Activated gamma-delta T cell treated with Interleukin-2 at 50 U/mL for 16 hours (primary cell): ENCODE measurements at regions not wholly inside any gene's neighbourhood (a gene's known extent, or its start where the extent isn't known, plus 50 kb on each side); places are given as distances from the start of the nearest gene placed in this dataset.
A peak's percentile ranks its signal among the peaks of the same experiment; 100 is the strongest.
"Not testable (repeated sequence)": the region's sequence is repeated elsewhere in the genome, so short reads cannot be mapped to it uniquely, and the experiment has no call there.

Experiments
- DNase-seq: peaks from one replicate; pipeline ENCODE4 v3.0.0-alpha.2; 2020

- not testable (repeated sequence) for DNase-seq
Observed at GRCh38 chr4:9110700-9111099, 59.5 kb upstream of the FAM90A26 start.

- DNase-seq: not testable (repeated sequence)
Observed at GRCh38 chr4:9103148-9103524, 67.1 kb upstream of the FAM90A26 start.

- DNase-seq: not testable (repeated sequence)
Observed at GRCh38 chr4:9102471-9103147, 67.6 kb upstream of the FAM90A26 start.

- not testable (repeated sequence) for DNase-seq
Observed at GRCh38 chr4:9096330-9096729, 73.9 kb upstream of the FAM90A26 start.

- not testable (repeated sequence) for DNase-seq
Observed at GRCh38 chr4:9078796-9079195, 91.4 kb upstream of the FAM90A26 start.

GRCh38 chr4:9076974-9077373 lies 93.2 kb upstream of the FAM90A26 start:
- not testable (repeated sequence) for DNase-seq

- DNase-seq: not testable (repeated sequence)
Observed at GRCh38 chr4:9076486-9076885, 93.7 kb upstream of the FAM90A26 start.

GRCh38 chr4:9073371-9073770 lies 96.8 kb upstream of the FAM90A26 start:
- not testable (repeated sequence) for DNase-seq

GRCh38 chr4:9072521-9073220 lies 97.5 kb upstream of the FAM90A26 start:
- not testable (repeated sequence) for DNase-seq

GRCh38 chr4:9067923-9068322 lies 102.3 kb upstream of the FAM90A26 start:
- DNase-seq: not testable (repeated sequence)

GRCh38 chr4:9063612-9064011 lies 106.6 kb upstream of the FAM90A26 start:
- not testable (repeated sequence) for DNase-seq

GRCh38 chr4:9024866-9025265 lies 145.3 kb upstream of the FAM90A26 start:
- not testable (repeated sequence) for DNase-seq

- DNase-seq: not testable (repeated sequence)
Observed at GRCh38 chr4:9009792-9010191, 138.2 kb upstream of the HMX1 start.

- DNase-seq: not testable (repeated sequence)
Observed at GRCh38 chr4:9008407-9008806, 136.8 kb upstream of the HMX1 start.

- not testable (repeated sequence) for DNase-seq
Observed at GRCh38 chr4:9001153-9001552, 129.5 kb upstream of the HMX1 start.

- DNase-seq: peak; percentile 9
Observed at GRCh38 chr4:9000505-9001001, 128.9 kb upstream of the HMX1 start.

- not testable (repeated sequence) for DNase-seq
Observed at GRCh38 chr4:8992981-8993380, 121.3 kb upstream of the HMX1 start.

GRCh38 chr4:8991449-8991848 lies 119.8 kb upstream of the HMX1 start:
- not testable (repeated sequence) for DNase-seq

- DNase-seq: not testable (repeated sequence)
Observed at GRCh38 chr4:8990341-8990740, 118.7 kb upstream of the HMX1 start.

GRCh38 chr4:8985786-8986185 lies 114.1 kb upstream of the HMX1 start:
- DNase-seq: not testable (repeated sequence)

GRCh38 chr4:8984641-8985040 lies 113.0 kb upstream of the HMX1 start:
- DNase-seq: not testable (repeated sequence)

GRCh38 chr4:8983921-8984320 lies 112.3 kb upstream of the HMX1 start:
- not testable (repeated sequence) for DNase-seq

GRCh38 chr4:8976466-8977128 lies 105.0 kb upstream of the HMX1 start:
- DNase-seq: not testable (repeated sequence)
